ENCODE measurements at regions not wholly inside any gene's neighbourhood (a gene's known extent, or its start where the extent isn't known, plus 50 kb on each side); places are given as distances from the start of the nearest gene placed in this dataset.

- Histone ChIP-seq H3K9me3 (replicated peaks in 1 of 2; ENCODE audit: control insufficient read depth in 1 of 2, insufficient read depth in 1 of 2, low read length in 2 of 2) (peaks cover 7 to 9% of the 10 kb centered on the region in 2 donors), H3K79me2 (ENCODE audit: insufficient read depth, low read length) (no peaks in the 10 kb centered on the region), H4K20me1 (ENCODE audit: insufficient read depth, low read length) (no peaks in the 10 kb centered on the region), H2AFZ (ENCODE audit: insufficient read depth, low read depth, low read length, poor library complexity, severe bottlenecking) (no peak overlapping the region), H3K4me1 (ENCODE audit: control insufficient read depth in 1 of 2, insufficient read depth in 2 of 2, low read length in 2 of 2) (no peaks in the 10 kb centered on the region), H3K9ac (ENCODE audit: insufficient read depth, low read length, poor library complexity, severe bottlenecking) (no peak overlapping the region), H3K27me3 (ENCODE audit: control insufficient read depth in 2 of 2, insufficient read depth in 2 of 2, low read length in 2 of 2) (no peaks in the 10 kb centered on the region), H3K36me3 (replicated peaks in 1 of 2; ENCODE audit: control insufficient read depth in 1 of 2, insufficient read depth in 2 of 2, low read length in 2 of 2) (no peaks in the 10 kb centered on the region), H3K4me3 (replicated peaks in 1 of 3; ENCODE audit: low read depth in 2 of 3, low read length in 3 of 3) (no peak overlapping the region), H3K4me2 (replicated peaks; ENCODE audit: extremely low read depth, low read length, poor library complexity, severe bottlenecking) (no peak overlapping the region), H3K27ac (ENCODE audit: low read depth in 1 of 2, low read length in 2 of 2) (no peak overlapping the region)
- no CpG with 5 or more reads among the region's 4 CpGs for WGBS (ENCODE audit: insufficient coverage)
- Mint-ChIP-seq H3K4me1 (no peaks in the 10 kb centered on the region), H3K36me3 (no peaks in the 10 kb centered on the region), H3K9me3 (peaks cover 0 to 13% (median 7%) of the 10 kb centered on the region in 7 donors), H3K27ac (no peak overlapping the region), H3K27me3 (ENCODE audit: low read depth in 3 of 3) (no peaks in the 10 kb centered on the region), H3K4me3 (no peak overlapping the region)
- TF ChIP-seq CTCF (IDR thresholded peaks at IDR 0.05): no peak
- DNase-seq: no peak
- intact Hi-C loops (cut with micrococcal nuclease): no loop called here
Observed at GRCh38 chr2:192775011-192775410, 580.3 kb upstream of the TMEFF2 start.

DNA sequence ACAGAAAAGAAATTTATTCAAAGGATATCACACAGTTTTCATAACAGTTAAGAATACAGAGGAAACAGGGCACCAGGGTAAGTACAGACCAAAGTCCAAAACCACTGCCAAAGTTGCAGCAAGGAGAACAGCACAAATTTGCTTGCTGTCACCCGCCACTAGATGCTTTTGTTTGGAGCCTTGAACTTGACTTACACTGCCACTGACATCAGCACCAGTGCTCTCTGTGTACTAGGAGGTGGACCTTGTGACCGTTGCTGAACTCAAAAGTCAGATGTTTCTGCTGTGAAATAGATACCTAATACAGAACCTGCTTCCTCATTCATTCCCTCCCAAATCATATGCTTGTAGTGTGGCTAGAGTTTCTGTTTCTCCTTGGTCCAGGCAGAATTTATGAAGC is 578.3 kb upstream of the TMEFF2 start:
- Histone ChIP-seq H3K4me3 (replicated peaks in 1 of 3; ENCODE audit: low read depth in 2 of 3, low read length in 3 of 3) (no peak overlapping the region), H3K4me1 (ENCODE audit: control insufficient read depth in 1 of 2, insufficient read depth in 2 of 2, low read length in 2 of 2) (no peaks in the 10 kb centered on the region), H3K9me3 (replicated peaks in 1 of 2; ENCODE audit: control insufficient read depth in 1 of 2, insufficient read depth in 1 of 2, low read length in 2 of 2) (no peaks in the 10 kb centered on the region), H4K20me1 (ENCODE audit: insufficient read depth, low read length) (no peaks in the 10 kb centered on the region), H2AFZ (ENCODE audit: insufficient read depth, low read depth, low read length, poor library complexity, severe bottlenecking) (no peak overlapping the region), H3K9ac (ENCODE audit: insufficient read depth, low read length, poor library complexity, severe bottlenecking) (no peak overlapping the region), H3K27me3 (ENCODE audit: control insufficient read depth in 2 of 2, insufficient read depth in 2 of 2, low read length in 2 of 2) (no peaks in the 10 kb centered on the region), H3K4me2 (replicated peaks; ENCODE audit: extremely low read depth, low read length, poor library complexity, severe bottlenecking) (no peak overlapping the region), H3K27ac (ENCODE audit: low read depth in 1 of 2, low read length in 2 of 2) (no peak overlapping the region), H3K79me2 (ENCODE audit: insufficient read depth, low read length) (no peaks in the 10 kb centered on the region), H3K36me3 (replicated peaks in 1 of 2; ENCODE audit: control insufficient read depth in 1 of 2, insufficient read depth in 2 of 2, low read length in 2 of 2) (no peaks in the 10 kb centered on the region)
- Mint-ChIP-seq H3K27ac (no peak overlapping the region), H3K4me1 (no peaks in the 10 kb centered on the region), H3K9me3 (peaks cover 0 to 8% (median 0%) of the 10 kb centered on the region in 7 donors), H3K27me3 (ENCODE audit: low read depth in 3 of 3) (no peaks in the 10 kb centered on the region), H3K36me3 (no peaks in the 10 kb centered on the region), H3K4me3 (no peak overlapping the region)
- intact Hi-C loops (cut with micrococcal nuclease): no loop called here
- no peak for TF ChIP-seq CTCF (IDR thresholded peaks at IDR 0.05)
- no peak for DNase-seq
- 67% methylated on average over 1 of the region's 2 CpGs for WGBS (ENCODE audit: insufficient coverage)

All from CD14-positive monocyte (primary cell).